GM12864 (cell line): ENCODE measurements at regions not wholly inside any gene's neighbourhood (a gene's known extent, or its start where the extent isn't known, plus 50 kb on each side); places are given as distances from the start of the nearest gene placed in this dataset.

Source experiments
- DNase-seq: peaks from one replicate; pipeline ENCODE4 v3.0.0-alpha.2; 2011; ENCODE audit warnings: low read depth
- H3K4me3 ChIP-seq: 2 replicates; pipeline ENCODE4 v1.5.1; 2011; ENCODE audit warnings: mild to moderate bottlenecking, low read depth, low read length, control low read depth
- CTCF ChIP-seq: IDR thresholded peaks from 2 replicates; pipeline ENCODE4 v1.5.1; 2011; ENCODE audit warnings: low read depth, mild to moderate bottlenecking, moderate library complexity, low read length, control low read depth, inconsistent platforms; ENCODE audit errors: missing control alignments

- no peak for TF ChIP-seq CTCF
- H3K4me3 ChIP-seq = no peak overlapping the region
- DNase-seq = no peak
Observed at GRCh38 chr6:140644017-140644416, 1269.6 kb upstream of the CITED2 start.

- H3K4me3 ChIP-seq = no peak overlapping the region
- TF ChIP-seq CTCF = no peak
- DNase-seq = no peak
Observed at GRCh38 chr6:140641412-140641811, 1267.0 kb upstream of the CITED2 start.

- no peak overlapping the region for H3K4me3 ChIP-seq
- no peak for DNase-seq
- no peak for TF ChIP-seq CTCF
Observed at GRCh38 chr6:140636908-140637402, 1262.5 kb upstream of the CITED2 start.

GRCh38 chr6:140636271-140636907 lies 1261.9 kb upstream of the CITED2 start:
- DNase-seq = no peak
- no peak for TF ChIP-seq CTCF
- H3K4me3 ChIP-seq = peak overlapping the region; percentile 14; the same call in 1 of the 2 replicates

- no peak overlapping the region for H3K4me3 ChIP-seq
- no peak for DNase-seq
Observed at GRCh38 chr6:140627002-140627401, 1252.6 kb upstream of the CITED2 start.

GRCh38 chr6:140623498-140623897 lies 1249.0 kb upstream of the CITED2 start:
- TF ChIP-seq CTCF = no peak
- no peak overlapping the region for H3K4me3 ChIP-seq
- DNase-seq = no peak

More at GRCh38 chr6:140627002-140627401, 1252.6 kb upstream of the CITED2 start:
- TF ChIP-seq CTCF = no peak

GRCh38 chr6:140620496-140620895 lies 1246.0 kb upstream of the CITED2 start:
- DNase-seq = no peak
- no peak for TF ChIP-seq CTCF

More at GRCh38 chr6:140620496-140620895, 1246.0 kb upstream of the CITED2 start:
- H3K4me3 ChIP-seq = no peak overlapping the region
